ENCODE measurements at regions not wholly inside any gene's neighbourhood (a gene's known extent, or its start where the extent isn't known, plus 50 kb on each side); places are given as distances from the start of the nearest gene placed in this dataset. TPM values are rescaled to one million over a fixed set of nuclear protein-coding genes. Genes with fewer than 3 reads are reported as not detected.

DNA sequence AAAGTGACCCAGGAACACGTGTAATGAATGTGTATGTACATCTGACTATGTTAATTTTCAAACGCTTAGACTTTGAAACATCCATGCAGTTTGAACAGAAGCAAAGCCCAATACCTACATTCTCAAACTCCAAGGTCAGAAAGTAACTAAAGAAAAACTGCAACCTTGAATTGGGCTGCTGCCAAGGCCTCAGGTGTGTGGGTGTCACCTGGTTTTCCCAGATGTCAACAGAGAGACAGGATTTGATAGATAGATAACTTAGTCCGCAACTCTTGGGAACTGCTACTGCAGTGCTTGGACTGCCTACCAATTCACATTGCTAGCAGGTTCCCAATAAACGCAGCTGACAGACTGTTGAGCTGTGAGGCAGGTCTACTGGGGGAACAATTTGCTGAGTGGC lies 78.7 kb upstream of the PAPOLG start:
- Histone ChIP-seq H3K27me3 (ENCODE audit: control insufficient read depth, insufficient read depth, low read length) (no peaks in the 10 kb centered on the region), H3K9me3 (ENCODE audit: control insufficient read depth, insufficient read depth, low read length) (no peaks in the 10 kb centered on the region), H3K4me3 (ENCODE audit: low read depth, low read length) (no peak overlapping the region), H3K27ac (ENCODE audit: low read depth, low read length) (no peak overlapping the region), H3K4me1 (ENCODE audit: control insufficient read depth, insufficient read depth, low read length) (no peaks in the 10 kb centered on the region), H3K36me3 (ENCODE audit: control insufficient read depth, insufficient read depth, low read length) (no peaks in the 10 kb centered on the region)
- DNase-seq (ENCODE audit: low read depth in 4 of 6, low spot score in 6 of 6): no peak
- WGBS (ENCODE audit: insufficient coverage): 73% methylated on average over 2 of the region's 4 CpGs

DNA sequence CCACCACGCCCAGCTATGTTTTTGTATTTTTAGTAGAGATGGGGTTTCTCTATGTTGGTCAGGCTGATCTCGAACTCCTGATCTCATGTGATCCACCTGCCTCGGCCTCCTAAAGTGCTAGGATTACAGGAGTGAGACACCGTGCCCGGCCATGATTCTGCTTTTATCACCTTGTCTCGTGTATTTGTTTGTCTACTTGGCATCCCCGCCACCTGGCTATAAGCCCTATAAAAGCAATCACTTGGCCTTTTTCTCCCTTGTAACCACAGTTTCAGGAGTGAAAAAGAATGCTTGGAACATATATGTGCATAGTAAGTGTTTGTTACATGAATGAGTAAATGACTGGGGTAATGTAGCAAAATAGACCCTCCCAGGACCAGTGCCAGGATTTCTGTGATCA lies 77.5 kb upstream of the PAPOLG start:
- no peak for DNase-seq (ENCODE audit: low read depth in 4 of 6, low spot score in 6 of 6)
- Histone ChIP-seq H3K27me3 (ENCODE audit: control insufficient read depth, insufficient read depth, low read length) (no peaks in the 10 kb centered on the region), H3K36me3 (ENCODE audit: control insufficient read depth, insufficient read depth, low read length) (no peaks in the 10 kb centered on the region), H3K4me3 (ENCODE audit: low read depth, low read length) (no peak overlapping the region), H3K4me1 (ENCODE audit: control insufficient read depth, insufficient read depth, low read length) (no peaks in the 10 kb centered on the region), H3K9me3 (ENCODE audit: control insufficient read depth, insufficient read depth, low read length) (no peaks in the 10 kb centered on the region), H3K27ac (ENCODE audit: low read depth, low read length) (no peak overlapping the region)
- WGBS (ENCODE audit: insufficient coverage): 91% methylated on average over 5 of the region's 7 CpGs

DNA sequence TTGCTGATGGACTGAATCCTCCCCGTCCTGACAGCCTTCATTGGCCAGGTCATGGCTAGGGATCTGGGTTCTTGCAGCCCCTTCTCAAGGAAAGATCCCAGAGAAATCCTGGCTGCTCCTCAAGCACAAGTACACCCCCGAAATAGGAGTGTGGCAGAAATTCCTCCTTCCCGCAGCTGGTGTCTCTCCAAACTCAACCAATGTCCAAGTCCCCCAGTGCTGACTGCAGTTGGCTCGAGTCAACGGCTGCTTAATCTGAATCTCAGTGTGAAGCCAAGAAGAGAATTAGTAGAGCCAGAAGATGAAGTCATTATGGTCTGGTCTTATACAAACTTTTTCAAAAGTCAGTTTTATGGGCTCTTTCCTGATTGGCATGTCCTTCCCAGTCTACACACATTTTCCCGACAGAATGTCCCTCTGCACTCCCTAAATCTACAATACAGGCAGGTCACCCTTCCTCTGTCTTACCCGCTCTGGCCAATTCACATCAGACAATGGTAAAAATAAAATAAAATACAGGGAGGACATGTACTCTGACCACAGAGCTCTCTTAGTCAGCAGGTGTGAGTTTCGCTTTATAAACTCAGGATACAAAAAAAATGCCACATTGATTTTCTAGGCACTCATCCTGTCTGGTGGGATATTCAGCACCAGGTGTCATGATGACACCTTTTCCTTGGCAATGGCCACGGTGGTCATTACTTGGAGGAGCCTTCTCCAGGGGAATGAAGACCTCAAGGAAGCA lies 76.9 kb upstream of the PAPOLG start:
- Histone ChIP-seq H3K4me1 (ENCODE audit: control insufficient read depth, insufficient read depth, low read length) (no peaks in the 10 kb centered on the region), H3K4me3 (ENCODE audit: low read depth, low read length) (no peak overlapping the region), H3K27ac (ENCODE audit: low read depth, low read length) (no peak overlapping the region), H3K9me3 (ENCODE audit: control insufficient read depth, insufficient read depth, low read length) (no peaks in the 10 kb centered on the region), H3K36me3 (ENCODE audit: control insufficient read depth, insufficient read depth, low read length) (no peaks in the 10 kb centered on the region), H3K27me3 (ENCODE audit: control insufficient read depth, insufficient read depth, low read length) (no peaks in the 10 kb centered on the region)
- WGBS (ENCODE audit: insufficient coverage): 75% methylated on average over 6 of the region's 9 CpGs
- peak in 1 of 6 donors; percentile 52 for DNase-seq (ENCODE audit: low read depth in 4 of 6, low spot score in 6 of 6)

DNA sequence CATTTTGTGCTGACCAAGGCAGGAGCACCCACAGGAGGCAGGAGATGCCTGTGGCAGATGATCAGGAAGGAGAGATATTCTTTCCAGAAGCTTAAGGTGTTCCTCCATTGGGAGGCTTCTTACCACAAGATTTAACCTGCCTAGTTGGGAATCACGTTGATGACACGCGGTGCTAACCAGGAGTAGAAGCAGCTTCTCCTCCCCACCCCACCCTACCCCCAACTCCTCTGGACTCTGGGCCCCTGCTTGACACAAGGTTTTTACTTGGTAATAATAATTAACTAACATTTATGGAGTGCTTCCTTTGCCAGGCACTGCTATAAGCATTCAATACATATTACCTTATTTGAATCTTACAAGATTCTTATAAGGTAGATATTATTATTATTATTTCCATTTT lies 62.5 kb upstream of the PAPOLG start:
- Histone ChIP-seq H3K27ac (ENCODE audit: low read depth, low read length) (no peak overlapping the region), H3K4me1 (ENCODE audit: control insufficient read depth, insufficient read depth, low read length) (no peaks in the 10 kb centered on the region), H3K27me3 (ENCODE audit: control insufficient read depth, insufficient read depth, low read length) (no peaks in the 10 kb centered on the region), H3K9me3 (ENCODE audit: control insufficient read depth, insufficient read depth, low read length) (no peaks in the 10 kb centered on the region), H3K4me3 (ENCODE audit: low read depth, low read length) (no peak overlapping the region), H3K36me3 (ENCODE audit: control insufficient read depth, insufficient read depth, low read length) (no peaks in the 10 kb centered on the region)
- no peak for DNase-seq (ENCODE audit: low read depth in 4 of 6, low spot score in 6 of 6)
- WGBS (ENCODE audit: insufficient coverage): no CpG with 5 or more reads among the region's 3 CpGs

DNA sequence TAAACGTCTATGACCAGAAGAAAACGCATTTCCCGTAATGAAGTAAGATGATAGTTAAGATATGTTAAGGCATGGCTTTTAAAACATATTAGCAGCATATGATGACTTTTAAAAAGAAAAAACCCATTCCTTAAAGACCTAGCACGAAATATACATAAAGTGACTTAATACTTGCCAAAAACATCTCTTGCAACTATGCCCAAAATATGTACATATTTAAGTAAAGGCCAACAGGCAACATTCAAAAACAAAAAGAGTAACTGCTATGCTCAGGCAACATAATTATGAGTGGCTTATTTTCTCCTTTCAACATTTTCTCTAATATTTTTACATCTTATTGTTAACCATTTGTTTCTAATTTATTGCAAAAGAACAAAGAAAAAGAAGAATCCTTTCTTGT lies 60.3 kb upstream of the PAPOLG start:
- no peaks in the 10 kb centered on the region for H3K4me1 ChIP-seq (ENCODE audit: control insufficient read depth, insufficient read depth, low read length)
- no peaks in the 10 kb centered on the region for H3K9me3 ChIP-seq (ENCODE audit: control insufficient read depth, insufficient read depth, low read length)
- H3K36me3 ChIP-seq (ENCODE audit: control insufficient read depth, insufficient read depth, low read length): no peaks in the 10 kb centered on the region
- H3K27me3 ChIP-seq (ENCODE audit: control insufficient read depth, insufficient read depth, low read length): no peaks in the 10 kb centered on the region
- WGBS (ENCODE audit: insufficient coverage): no CpG with 5 or more reads among the region's 4 CpGs
- no peak overlapping the region for H3K27ac ChIP-seq (ENCODE audit: low read depth, low read length)
- no peak for DNase-seq (ENCODE audit: low read depth in 4 of 6, low spot score in 6 of 6)
- no peak overlapping the region for H3K4me3 ChIP-seq (ENCODE audit: low read depth, low read length)

DNA sequence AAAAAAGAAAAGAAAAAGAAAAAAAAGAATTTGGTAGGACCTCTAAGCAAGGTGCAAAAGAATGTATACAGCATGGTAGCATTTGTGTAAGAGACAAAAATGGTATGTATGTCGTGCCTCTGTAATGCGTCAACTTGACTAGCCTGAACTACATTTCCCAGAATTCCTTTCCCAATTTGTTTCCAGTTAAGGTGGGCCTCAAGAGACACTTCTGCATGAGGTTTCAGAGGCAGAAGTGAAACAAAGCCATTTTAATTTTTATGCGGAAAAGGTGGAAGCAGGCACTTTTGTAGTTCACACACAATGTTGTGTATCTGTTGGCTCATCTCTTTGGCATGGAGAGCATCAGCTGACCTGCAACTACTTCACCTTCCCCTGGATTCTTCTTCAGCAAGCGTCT lies 56.5 kb upstream of the PAPOLG start:
- Histone ChIP-seq H3K27ac (ENCODE audit: low read depth, low read length) (no peak overlapping the region), H3K4me1 (ENCODE audit: control insufficient read depth, insufficient read depth, low read length) (no peaks in the 10 kb centered on the region), H3K36me3 (ENCODE audit: control insufficient read depth, insufficient read depth, low read length) (no peaks in the 10 kb centered on the region), H3K9me3 (ENCODE audit: control insufficient read depth, insufficient read depth, low read length) (no peaks in the 10 kb centered on the region), H3K27me3 (ENCODE audit: control insufficient read depth, insufficient read depth, low read length) (no peaks in the 10 kb centered on the region), H3K4me3 (ENCODE audit: low read depth, low read length) (no peak overlapping the region)
- 100% methylated on average over 1 of the region's 4 CpGs for WGBS (ENCODE audit: insufficient coverage)
- DNase-seq (ENCODE audit: low read depth in 4 of 6, low spot score in 6 of 6): no peak

DNA sequence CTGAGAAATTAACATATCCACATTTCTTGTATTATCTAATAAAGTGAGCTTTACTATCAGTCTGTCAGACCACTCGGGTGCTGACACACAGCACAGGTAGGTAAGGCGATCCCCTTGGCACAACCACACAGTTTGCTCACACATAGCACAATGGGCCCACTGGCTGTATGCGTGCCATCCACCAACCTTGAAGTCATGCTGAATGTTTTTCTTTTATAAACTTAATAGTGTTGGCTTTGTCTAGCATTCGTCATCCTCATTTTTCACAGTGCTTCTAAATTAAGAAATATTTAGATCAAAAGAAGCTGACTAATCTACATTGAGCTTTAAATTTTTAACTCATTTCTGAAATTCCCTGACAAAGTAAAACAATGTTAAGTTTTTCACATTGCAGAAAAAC lies 50.0 kb upstream of the PAPOLG start:
- DNase-seq (ENCODE audit: low read depth in 4 of 6, low spot score in 6 of 6): no peak
- Histone ChIP-seq H3K4me1 (ENCODE audit: control insufficient read depth, insufficient read depth, low read length) (no peaks in the 10 kb centered on the region), H3K36me3 (ENCODE audit: control insufficient read depth, insufficient read depth, low read length) (no peaks in the 10 kb centered on the region), H3K9me3 (ENCODE audit: control insufficient read depth, insufficient read depth, low read length) (no peaks in the 10 kb centered on the region), H3K27ac (ENCODE audit: low read depth, low read length) (no peak overlapping the region), H3K27me3 (ENCODE audit: control insufficient read depth, insufficient read depth, low read length) (no peaks in the 10 kb centered on the region), H3K4me3 (ENCODE audit: low read depth, low read length) (no peak overlapping the region)
- 83% methylated on average over 1 of the region's 4 CpGs for WGBS (ENCODE audit: insufficient coverage)

Small RNA genes lying in the stretch of these regions (small RNA-seq; reads per million reads assigned to genes)
- gene RN7SL361P (ENCODE audit: low replicate concordance): not detected

All from spinal cord (tissue), 10 donors.